ENCODE measurements at regions not wholly inside any gene's neighbourhood (a gene's known extent, or its start where the extent isn't known, plus 50 kb on each side); places are given as distances from the start of the nearest gene placed in this dataset.
"Not testable (repeated sequence)": the region's sequence is repeated elsewhere in the genome, so short reads cannot be mapped to it uniquely, and the experiment has no call there.

DNA sequence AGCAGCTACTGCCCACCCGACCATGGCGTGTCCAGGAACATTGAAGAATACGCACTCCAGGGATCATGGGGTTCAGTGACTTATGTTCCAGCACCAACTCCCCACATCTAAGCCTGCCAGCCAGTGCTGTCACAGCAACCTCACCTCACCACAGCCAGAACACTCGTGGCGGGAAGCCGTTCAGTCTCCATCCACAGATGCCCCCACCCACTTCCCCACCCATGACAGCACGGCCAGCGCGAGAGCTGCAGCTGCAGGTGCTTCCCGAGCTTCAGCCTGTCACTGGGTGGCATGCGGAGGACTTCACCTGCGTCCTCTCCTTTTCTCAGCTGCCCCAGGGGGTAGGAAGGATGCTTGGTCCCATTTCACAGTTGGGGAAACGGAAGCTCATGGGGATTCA lies 50.3 kb downstream of the RBFOX3 start:
- DNase-seq (ENCODE audit: low read depth) = no peak

- no peak for DNase-seq (ENCODE audit: low read depth)
Observed at GRCh38 chr17:79559111-79559887, 51.6 kb downstream of the RBFOX3 start.

DNA sequence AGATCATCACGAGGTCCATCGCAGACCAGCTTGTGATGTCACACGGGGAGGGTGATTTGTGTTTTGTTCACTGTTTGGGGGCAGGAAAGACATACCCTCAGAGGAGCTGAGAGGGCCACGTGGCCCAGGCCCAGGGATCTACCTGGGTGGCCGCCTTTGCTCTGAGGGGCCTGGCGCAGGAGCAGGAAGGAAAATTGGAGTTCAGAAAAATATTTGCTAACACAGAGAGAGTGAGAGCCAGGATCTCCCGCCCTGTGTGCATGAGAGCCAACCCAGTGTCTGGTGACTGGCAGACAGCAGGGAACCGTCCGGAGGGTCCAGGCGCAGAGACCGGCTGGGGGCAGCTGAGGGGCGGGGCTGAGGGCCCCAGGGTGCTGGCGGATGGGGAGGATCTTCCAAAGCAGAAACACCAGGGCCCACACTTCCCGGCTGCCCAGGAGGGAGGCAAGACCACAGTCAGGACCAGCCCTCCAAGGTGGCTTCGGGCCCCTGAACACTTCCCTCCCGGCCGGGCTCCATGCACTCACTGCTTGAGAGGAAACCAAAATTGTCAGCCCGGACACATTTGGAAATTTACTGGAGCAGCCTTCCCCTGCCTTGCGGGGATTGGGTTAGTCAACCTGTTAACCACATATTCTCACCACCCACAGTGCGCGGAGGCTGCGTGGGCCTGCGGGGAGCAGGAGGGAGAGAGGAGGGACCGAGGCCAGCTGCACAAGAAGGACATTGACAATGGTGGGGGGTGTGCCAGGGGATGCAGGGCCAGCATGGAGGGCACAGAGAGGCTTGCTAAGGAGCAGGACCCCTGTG lies 52.6 kb downstream of the RBFOX3 start:
- DNase-seq (ENCODE audit: low read depth) = no peak

- no peak for DNase-seq (ENCODE audit: low read depth)
Observed at GRCh38 chr17:79557276-79558090, 53.4 kb downstream of the RBFOX3 start.

GRCh38 chr17:79556271-79556670 lies 54.6 kb downstream of the RBFOX3 start:
- no peak for DNase-seq (ENCODE audit: low read depth)

DNA sequence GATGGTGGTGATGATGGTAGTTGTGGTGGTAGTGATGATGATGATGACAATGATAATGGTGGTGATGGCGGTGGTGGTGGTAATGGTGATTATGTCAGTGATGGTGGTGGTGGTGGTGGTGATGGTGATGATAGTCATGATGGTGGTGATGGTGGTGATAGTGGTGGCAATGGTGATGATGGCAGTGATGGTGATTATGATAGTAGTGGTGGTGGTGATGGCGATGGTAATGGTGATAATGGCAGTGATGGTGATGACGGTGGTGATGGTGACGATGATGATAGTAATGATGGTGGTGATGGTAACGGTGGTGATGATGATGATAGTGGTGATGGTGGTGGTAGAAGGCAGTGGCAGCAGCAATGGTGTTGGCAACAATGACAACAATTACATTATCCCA lies 55.3 kb downstream of the RBFOX3 start:
- no peak for DNase-seq (ENCODE audit: low read depth)

DNA sequence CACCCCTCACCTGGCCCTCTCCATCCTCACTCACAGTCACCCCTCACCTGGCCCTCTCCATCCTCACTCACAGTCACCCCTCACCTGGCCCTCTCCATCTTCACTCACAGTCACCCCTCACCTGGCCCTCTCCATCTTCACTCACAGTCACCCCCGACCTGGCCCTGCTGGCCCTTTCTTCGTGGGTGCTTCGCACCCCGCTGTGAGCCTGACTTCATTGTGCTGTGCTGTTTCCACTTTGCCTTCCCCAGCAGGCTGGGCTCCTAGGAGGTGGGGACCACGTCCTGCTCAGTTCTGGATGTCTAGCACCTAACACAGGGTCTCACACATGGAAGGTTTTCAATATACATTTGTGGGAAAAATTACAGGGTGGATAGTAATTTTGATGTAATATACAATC lies 56.5 kb downstream of the RBFOX3 start:
- not testable (repeated sequence) for DNase-seq (ENCODE audit: low read depth)

GRCh38 chr17:79552824-79553223 lies 58.0 kb downstream of the RBFOX3 start:
- DNase-seq (ENCODE audit: low read depth) = no peak

DNA sequence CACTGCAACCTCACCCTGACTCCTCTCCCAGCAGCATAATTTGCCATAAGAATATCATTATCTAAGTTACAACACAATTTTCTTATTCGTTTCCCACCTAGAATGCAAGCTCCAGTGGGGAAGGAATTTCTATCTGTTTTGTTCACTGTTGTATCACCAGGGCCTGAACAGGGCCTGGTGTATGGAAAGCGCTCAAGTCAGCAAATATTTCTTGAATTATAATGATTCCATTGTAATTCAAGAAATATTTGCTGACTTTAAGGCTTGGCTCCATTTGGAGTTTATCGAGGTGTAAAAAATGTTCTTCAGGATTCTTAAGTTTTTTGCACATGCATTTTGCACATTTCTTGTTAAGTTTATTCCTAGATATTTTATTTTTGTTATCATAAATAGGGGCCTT lies 58.4 kb downstream of the RBFOX3 start:
- no peak for DNase-seq (ENCODE audit: low read depth)

DNA sequence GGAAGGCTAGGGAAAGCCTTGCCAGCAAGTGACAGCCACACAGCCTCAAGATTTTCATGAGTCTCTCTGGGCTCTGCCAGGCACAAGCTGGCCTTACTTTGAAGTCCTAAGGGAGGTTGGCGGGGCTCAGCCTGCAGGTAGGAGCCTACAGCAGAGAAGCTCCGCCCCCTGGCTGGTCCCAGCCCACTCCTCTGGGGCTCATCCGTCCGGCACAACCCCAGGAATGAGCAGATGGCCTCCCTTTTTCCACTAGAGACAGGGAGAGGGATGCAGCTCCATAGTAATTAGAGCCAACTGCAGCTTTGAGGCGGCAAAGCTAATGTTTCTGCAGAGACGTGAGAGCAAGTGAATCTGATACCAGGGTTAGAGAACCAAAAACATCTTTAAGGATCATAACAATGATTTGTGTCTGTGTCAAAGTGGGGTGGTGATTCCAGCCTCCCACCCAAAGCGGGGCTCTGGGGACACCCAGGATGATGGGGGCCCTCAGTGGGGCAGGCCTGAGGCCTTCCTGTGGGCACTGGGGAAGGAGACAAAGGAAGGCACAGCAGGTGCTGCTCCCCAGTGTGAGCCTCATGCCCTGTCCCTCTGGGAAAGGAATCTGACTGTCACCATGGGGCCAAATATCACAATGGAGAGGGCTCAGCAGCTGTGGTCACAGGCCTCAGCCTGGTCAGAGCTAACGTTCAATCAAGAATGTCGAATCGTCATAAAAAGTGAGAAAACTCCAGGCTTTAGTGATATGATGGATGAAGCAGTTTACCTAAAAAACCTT lies 61.5 kb downstream of the RBFOX3 start:
- no peak for DNase-seq (ENCODE audit: low read depth)

GRCh38 chr17:79548116-79548515 lies 62.7 kb downstream of the RBFOX3 start:
- DNase-seq (ENCODE audit: low read depth) = no peak

DNA sequence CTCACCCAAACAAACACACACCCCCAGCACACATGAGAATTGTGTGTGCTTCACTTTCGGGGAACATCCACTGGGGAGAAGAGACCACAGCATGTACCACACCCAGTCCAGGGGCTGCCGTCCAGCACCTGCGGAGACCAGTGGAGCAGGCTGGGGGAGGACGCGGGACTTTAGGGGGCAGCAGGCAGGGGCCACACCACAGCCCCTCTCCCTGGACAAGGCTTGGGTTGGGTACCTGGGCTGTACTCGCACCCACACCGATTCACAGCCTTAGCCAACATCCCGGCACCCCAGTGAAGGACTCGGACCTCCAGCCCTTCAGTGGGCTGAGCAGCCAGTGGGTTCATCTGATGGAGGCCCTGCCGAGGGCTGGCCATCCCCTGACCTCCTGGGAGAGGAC lies 63.3 kb downstream of the RBFOX3 start:
- no peak for DNase-seq (ENCODE audit: low read depth)

DNA sequence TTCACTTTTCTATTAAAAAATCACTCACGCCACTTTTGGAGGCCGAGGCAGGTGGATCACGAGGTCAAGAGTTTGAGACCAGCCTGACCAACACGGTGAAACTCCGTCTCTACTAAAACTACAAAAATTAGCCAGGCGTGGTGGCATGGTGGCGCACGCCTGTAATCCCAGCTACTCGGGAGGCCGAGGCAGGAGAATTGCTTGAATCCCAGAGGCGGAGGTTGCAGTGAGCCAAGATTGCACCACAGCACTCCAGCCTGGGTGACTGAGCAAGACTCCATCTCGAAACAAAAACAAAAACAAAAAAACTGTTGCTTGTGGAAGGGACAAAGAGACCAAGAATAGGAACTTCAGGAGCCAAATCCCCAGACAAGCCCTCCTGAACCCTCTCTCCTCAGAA lies 63.7 kb downstream of the RBFOX3 start:
- DNase-seq (ENCODE audit: low read depth) = not testable (repeated sequence)

GRCh38 chr17:79546386-79546785 lies 64.5 kb downstream of the RBFOX3 start:
- no peak for DNase-seq (ENCODE audit: low read depth)

DNA sequence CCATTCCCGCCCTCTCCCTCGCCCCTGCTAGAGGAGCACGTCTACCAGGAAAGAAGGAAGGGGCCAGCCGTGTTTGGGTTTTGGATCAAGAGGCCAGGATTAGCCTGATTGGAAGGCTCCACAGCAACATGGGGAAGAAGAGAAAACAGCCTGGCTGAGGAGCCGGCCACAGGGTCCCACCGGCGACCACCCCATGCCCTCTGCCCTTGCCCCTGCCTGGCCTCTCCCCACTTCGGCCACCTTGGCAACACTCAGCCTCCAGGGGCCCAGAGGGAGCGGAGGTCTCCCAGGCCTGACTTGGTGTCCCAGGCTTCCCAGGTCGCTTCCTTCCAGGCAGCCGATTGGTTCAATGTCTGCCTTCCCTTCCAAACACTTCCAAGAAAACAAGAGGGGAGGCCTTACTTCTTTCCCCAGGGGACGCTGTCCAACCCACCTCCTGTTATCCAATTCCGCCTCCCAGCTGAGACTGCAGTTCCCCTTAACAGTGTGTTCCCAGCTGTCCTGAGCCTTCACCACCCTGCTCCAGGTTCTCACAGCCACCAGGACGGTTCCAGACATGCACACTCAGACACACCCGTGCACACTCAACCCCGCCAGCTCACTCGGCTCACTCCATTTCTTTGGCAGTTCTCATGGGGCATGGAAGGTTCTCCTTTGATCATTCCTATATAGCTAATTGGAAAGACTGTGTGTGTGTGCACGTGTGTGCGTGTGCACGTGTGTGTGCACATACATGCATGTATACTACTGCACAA lies 65.4 kb downstream of the RBFOX3 start:
- no peak for DNase-seq (ENCODE audit: low read depth)

- DNase-seq (ENCODE audit: low read depth) = no peak
Observed at GRCh38 chr17:79544142-79544914, 66.5 kb downstream of the RBFOX3 start.

DNA sequence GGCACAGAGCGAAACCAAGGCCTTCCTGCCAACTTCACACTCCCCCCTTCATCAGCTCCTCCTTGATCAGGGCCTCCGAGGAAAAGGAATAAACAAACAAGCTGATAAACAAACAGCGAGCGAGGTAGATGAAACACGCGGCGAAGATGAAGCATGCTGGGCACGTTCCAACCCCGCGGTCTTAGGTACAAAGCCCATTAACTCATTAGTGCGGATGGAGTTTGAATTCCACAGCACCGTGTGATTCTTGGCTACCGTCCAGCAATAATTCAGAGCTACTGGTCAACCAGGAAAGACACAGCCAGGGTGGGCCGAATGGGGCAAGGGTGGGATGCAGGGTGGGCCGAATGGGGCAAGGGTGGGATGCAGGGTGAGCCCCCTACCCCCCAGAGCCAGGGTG lies 67.3 kb downstream of the RBFOX3 start:
- no peak for DNase-seq (ENCODE audit: low read depth)

GRCh38 chr17:79542718-79543117 lies 68.1 kb downstream of the RBFOX3 start:
- DNase-seq (ENCODE audit: low read depth) = no peak

DNA sequence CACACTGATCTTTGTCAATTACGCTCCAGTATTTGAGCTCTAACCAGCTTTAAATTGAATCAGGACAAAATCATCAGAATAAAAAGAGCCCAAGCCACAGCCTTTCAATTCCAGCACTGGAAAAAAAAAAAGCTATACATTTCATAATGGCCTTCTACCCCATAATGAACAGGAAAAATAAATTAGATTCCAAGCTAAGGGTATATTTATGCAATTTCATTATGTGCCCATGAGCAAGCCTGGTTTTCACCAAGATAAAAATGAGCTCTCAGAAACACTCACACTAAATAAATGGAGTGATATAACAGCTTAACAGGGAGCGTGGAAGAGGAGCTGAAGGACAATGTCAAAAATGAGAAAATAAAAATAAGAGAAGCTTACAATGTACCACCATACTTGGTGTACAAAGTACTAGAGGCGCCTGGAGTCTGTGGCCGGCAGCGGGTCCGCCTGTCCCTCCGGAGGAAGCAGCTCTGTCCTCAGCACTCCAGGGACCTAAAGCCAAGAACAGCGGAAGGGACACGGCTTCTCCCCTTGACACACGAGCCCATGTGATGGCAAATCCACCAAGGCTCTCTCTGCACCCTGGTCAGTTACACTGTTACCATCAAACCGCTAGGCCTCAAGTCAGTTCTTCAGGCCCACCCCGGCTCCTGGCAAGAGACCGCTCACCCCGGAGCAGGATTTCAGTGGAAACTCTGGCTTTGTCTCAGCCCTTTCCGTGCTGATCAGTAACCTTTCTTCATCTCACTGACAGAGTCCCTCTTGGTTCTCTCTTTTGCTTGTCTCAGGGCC lies 69.6 kb downstream of the RBFOX3 start:
- no peak for DNase-seq (ENCODE audit: low read depth)
